NCI-H187 treated with DMSO at 0.1 percent for 48 hours (cell line): ENCODE measurements at regions not wholly inside any gene's neighbourhood (a gene's known extent, or its start where the extent isn't known, plus 50 kb on each side); places are given as distances from the start of the nearest gene placed in this dataset.

ENCODE experiments used
- DNase-seq: peaks from one replicate; lab custom pipeline; 2025; lab: John Stamatoyannopoulos, UW

- no peak for DNase-seq
These were observed 846.3 kb upstream of the ARPP21 start for GRCh38 chr3:34793057-34793456.

- DNase-seq, result no peak
These were observed 831.7 kb upstream of the ARPP21 start for GRCh38 chr3:34807611-34808010.

GRCh38 chr3:34808287-34808686 is 831.0 kb upstream of the ARPP21 start:
- no peak for DNase-seq

- DNase-seq, result no peak
These were observed 810.5 kb upstream of the ARPP21 start for GRCh38 chr3:34828847-34829246.

- no peak for DNase-seq
These were observed 806.3 kb upstream of the ARPP21 start for GRCh38 chr3:34832865-34833508.

- DNase-seq, result no peak
These were observed 801.2 kb upstream of the ARPP21 start for GRCh38 chr3:34837848-34838741.

- DNase-seq, result no peak
These were observed 796.4 kb upstream of the ARPP21 start for GRCh38 chr3:34842706-34843480.

- DNase-seq, result no peak
These were observed 795.1 kb upstream of the ARPP21 start for GRCh38 chr3:34844323-34844620.

GRCh38 chr3:34851137-34851536 is 788.2 kb upstream of the ARPP21 start:
- no peak for DNase-seq

- DNase-seq, result no peak
These were observed 786.4 kb upstream of the ARPP21 start for GRCh38 chr3:34852844-34853439.

- peak; percentile 15 for DNase-seq
These were observed 783.0 kb upstream of the ARPP21 start for GRCh38 chr3:34856081-34856947.

GRCh38 chr3:34858067-34858660 is 781.2 kb upstream of the ARPP21 start:
- no peak for DNase-seq

GRCh38 chr3:34859746-34860145 is 779.6 kb upstream of the ARPP21 start:
- DNase-seq, result no peak

GRCh38 chr3:34862456-34862855 is 776.9 kb upstream of the ARPP21 start:
- no peak for DNase-seq

- no peak for DNase-seq
These were observed 775.8 kb upstream of the ARPP21 start for GRCh38 chr3:34863485-34863884.

- DNase-seq, result no peak
These were observed 775.3 kb upstream of the ARPP21 start for GRCh38 chr3:34864011-34864410.

- DNase-seq, result no peak
These were observed 774.0 kb upstream of the ARPP21 start for GRCh38 chr3:34865346-34865745.

GRCh38 chr3:34868935-34869334 is 770.4 kb upstream of the ARPP21 start:
- no peak for DNase-seq

GRCh38 chr3:34869696-34870095 is 769.6 kb upstream of the ARPP21 start:
- DNase-seq, result no peak

GRCh38 chr3:34872406-34872805 is 766.9 kb upstream of the ARPP21 start:
- no peak for DNase-seq

GRCh38 chr3:34876997-34877396 is 762.3 kb upstream of the ARPP21 start:
- no peak for DNase-seq
